Activated CD8-positive, alpha-beta memory T cell treated with anti-CD3 and anti-CD28 coated beads, Interleukin-2, amount 50 U/mL, for 48 hours (primary cell): ENCODE measurements at regions not wholly inside any gene's neighbourhood (a gene's known extent, or its start where the extent isn't known, plus 50 kb on each side); places are given as distances from the start of the nearest gene placed in this dataset.

Experiments
- DNase-seq: peaks from one replicate; pipeline ENCODE4 v3.0.0-alpha.2; 2020

DNA sequence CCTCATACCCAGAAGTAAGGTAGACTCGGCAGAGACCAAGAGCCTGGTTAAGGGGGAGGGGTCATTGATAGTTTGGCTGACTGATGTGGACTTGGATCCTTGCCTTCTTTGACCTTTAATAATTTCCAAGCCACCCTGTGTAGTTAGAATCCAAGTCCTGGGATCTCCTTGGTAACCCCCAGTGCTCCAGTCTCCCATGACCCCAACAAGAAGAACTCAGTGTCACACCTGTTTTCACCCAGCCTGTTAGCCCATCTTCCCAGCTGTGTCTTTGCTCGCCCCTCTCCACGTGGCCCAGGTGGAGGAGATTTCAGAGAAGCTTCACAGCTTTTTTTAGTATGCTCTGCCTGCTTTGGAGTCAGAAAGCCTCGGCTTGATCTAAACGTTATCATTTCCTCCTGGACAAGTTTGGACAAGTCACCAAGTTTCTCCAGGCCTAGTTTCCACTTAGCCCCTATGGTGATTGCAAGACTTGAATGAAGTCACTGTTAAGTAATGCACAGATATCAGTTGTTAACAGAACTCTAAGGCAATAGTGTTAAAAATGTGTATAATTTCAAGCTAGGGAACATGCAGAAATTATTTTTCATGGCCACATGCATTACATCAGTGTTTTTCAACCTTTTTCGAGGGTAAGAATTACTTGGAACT is 170.0 kb downstream of the TMEM38B start:
- no peak for DNase-seq

DNA sequence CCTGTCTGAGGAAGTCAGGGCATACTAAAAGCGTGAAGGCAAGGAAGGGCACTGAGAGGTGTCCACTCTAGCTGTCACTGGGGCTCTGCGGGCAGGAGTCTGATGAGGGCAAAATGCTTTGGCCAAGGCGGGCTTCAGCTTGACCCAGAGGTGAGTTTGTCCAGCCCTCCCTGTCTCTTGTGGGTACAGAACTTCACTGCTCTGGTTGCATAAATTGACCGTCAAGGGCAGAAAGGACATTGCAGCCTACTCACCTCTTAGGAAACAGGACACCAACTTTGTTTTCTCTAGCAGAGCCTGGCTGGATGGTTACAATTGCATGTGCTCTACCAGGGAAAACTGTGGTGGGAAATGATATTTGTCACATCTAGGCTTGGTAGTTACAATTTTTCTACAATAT is 170.9 kb downstream of the TMEM38B start:
- no peak for DNase-seq

DNA sequence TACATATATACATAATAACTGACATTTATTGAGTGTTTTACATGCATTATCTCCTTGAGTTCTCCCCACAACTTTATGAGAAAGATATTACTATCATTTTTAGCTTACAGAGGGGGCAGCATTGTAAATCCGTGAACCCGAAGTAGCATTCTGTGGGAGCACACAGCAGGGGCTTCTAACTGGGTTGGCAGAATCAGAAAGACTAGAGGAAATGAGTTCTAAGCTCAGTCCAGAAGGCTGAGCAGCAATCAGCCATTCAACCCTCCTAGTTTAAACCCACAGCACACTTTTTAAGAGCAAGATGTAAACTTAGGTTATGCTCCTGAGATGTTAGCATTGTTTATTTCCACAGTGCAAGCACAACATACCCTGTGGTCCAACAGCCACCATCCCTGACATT is 177.2 kb downstream of the TMEM38B start:
- DNase-seq = no peak

DNA sequence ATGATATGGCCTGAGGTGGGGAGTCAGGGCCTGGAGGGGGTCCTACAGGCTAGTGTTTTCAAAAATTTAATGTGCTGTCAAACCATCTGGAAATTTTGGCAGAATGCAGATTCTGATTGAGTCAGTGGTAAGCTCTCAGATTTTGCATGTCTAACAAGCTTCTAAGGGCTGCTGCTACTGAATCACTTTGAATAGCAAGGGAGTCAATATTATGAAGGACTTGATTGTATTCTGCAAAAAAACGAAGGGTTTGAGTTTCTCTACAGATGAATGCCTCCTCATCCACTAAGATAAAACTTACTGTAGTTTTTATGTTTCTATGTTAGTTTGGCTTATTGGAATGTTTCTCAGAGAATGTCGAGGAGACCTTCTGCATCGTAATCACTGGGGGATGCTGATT is 179.5 kb downstream of the TMEM38B start:
- DNase-seq = no peak

DNA sequence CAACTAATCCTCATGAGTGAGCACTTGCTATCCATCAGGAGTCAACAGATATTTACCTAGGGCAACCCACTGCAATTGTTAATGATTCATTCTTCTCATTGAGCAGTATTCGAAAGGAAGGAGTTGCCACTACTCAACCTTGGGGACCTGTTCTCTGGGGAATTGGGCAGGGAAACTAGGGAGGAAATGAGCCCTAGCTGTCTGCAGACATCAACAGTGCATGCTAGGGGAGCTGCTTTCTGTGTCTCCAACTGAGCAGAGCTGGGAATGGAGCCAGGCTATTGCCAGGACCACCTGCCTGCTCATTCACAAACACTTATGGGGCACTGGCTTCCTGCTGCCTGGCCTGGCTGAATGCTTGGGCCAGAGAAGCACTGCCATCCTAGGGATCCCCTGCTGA is 183.4 kb downstream of the TMEM38B start:
- no peak for DNase-seq

DNA sequence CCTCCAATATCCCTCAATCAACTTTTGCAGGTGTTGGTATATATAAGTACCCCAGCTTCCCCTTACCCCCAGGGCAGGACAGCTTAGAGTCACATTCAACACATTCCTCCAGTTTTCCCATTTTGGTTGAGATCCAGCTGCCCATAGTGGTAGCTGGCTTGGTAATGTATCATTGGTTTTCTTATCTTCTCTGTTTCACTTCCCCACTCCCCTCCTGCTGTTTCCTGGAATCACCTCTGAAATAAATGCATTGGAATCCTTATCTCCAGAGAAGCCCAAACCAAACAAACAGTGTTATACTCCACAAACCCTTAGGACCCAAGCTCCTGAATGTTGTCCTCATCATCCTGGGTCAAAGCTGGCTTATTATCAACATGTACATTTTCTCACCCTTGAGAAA is 184.8 kb downstream of the TMEM38B start:
- no peak for DNase-seq

DNA sequence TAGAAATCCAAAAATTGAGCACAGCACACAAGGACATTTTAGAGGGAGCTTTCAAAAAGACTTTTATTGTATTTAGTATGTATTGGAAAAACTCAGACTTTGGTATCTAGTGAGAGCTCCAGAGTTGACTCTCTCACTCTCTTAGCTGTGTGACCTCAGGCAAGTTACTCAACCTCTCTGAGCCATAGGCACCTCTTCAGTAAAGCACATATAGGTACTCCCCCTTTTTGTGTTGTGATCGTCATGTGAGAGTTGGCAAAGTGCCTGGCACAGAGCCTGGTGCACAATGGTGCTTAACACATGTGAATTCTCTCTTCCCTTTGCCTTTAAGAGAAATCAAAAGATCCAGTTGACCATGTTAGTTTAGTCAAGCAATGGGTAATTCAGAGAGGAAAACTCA is 186.2 kb downstream of the TMEM38B start:
- no peak for DNase-seq

DNA sequence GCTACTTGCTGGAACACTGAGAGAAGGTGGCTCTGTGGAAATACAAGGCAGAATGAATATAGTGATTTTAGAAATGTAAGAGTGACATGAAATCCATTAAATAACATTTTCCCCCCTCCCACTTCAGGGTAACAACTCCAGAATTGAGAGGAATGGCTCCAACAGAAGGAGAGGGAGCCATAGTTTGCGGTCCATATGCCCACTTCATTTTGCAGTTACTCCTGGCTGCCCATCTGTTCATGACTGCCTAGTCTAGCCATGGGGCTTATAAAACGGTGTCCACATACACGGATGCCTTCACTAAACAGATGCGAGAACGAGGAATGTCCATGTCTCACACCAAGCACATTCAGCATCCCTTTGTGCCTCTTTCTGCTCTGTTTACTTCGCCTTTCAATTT is 186.7 kb downstream of the TMEM38B start:
- DNase-seq = no peak

DNA sequence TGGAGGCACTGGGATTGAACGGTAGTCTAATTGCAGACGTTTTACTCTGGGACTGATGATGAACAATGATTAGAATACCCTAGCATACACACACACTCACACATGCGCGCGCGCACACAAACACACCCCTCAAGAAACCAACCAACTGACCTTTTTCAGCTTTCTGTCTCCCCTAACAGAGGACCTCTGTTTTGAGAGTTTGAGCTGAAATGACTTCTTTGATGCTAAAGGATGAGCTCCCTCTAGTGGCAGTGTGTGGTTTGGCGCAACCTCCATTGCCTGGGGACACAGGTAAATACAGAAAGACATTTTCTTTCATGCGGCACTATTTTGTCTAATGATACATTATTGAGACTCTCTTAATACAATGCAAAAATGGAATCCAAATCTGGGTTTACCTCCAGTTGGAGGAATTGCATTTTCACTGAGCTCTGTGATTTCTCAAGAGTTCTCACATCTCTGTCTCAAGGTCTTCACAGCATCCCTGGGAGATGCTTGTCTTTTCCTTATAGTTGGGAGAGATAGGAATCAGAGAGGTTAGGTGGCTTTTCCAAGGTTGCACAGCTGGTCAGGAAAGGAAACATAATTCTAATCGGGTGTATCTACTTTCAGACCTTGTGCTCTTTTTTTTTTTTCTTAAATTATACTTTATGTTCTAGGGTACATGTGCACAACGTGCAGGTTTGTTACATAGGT is 187.5 kb downstream of the TMEM38B start:
- peak; percentile 83 for DNase-seq

DNA sequence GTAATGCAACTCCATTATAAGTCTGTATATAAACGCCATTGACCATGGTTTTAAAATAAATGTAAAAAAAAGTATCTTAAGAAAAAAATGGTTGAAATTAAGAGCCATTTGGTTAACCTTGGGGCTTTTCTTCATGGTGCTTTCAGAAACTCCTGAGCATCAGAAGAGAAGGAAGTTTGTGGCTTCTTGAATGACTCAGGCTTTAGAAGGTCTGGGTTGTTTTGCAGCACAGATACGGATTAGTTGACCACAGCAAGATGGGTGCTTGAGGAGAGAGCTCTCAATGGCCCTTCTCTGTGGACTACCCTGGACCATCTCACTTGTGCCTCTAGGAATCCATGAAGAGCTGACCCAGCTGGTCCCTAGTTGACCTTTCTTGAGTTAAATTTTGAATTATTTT is 189.5 kb downstream of the TMEM38B start:
- DNase-seq = no peak

DNA sequence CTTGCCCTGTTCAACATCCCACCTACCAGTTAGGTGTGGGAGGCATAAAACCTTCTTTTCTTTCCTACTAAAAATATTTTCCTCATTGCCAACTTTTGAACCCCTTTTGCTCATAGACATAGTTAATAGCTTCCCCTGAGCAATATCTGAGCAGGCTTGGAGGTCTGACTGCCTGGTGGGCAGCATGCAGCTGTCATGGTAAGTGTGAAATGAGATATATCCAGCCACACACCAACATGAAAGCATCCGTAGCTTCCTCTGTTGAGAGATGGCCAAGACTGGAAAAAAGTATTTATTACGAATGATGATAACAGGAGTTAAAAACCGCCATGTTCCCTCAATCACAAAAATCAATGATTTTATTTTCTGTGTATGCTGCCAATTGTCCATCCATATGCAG is 190.1 kb downstream of the TMEM38B start:
- no peak for DNase-seq

DNA sequence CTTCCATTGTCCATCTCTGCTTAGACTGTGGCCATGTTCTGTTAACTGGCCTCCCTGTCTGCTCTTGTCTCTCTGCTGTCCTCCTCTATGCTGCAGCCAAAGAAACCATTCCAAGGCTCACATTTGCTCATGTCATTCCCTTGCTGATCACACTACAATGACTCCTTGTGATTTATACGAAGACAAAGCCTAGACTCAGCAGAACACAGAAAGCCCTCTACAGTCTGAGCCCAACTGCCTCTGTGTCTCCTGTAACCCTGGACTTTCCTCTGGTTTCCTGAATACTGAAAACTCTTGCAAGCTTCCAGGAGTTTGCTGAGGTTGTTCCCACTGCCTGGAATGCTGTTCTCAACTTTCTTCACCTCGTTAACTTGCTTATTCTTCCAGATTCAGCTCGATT is 191.8 kb downstream of the TMEM38B start:
- DNase-seq = no peak

DNA sequence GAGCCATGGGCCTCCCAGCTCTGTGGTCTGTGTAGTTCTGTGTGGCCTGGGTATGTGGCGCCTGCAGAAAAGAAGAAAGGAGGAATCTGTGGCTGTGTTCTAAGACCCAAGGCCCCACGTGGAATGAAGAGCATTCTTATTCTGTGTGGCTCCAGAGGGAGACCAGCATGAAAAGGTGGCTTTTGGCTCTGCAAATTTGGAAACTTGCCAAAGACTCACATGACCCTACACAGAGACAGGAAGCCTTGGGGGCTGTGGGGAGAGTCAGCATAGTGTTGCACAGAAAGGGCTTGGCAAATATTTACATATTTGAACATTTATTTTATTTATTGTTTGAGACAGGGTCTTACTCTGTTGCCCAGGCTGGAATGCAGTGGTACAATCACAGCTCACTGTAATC is 193.3 kb downstream of the TMEM38B start:
- DNase-seq = no peak

DNA sequence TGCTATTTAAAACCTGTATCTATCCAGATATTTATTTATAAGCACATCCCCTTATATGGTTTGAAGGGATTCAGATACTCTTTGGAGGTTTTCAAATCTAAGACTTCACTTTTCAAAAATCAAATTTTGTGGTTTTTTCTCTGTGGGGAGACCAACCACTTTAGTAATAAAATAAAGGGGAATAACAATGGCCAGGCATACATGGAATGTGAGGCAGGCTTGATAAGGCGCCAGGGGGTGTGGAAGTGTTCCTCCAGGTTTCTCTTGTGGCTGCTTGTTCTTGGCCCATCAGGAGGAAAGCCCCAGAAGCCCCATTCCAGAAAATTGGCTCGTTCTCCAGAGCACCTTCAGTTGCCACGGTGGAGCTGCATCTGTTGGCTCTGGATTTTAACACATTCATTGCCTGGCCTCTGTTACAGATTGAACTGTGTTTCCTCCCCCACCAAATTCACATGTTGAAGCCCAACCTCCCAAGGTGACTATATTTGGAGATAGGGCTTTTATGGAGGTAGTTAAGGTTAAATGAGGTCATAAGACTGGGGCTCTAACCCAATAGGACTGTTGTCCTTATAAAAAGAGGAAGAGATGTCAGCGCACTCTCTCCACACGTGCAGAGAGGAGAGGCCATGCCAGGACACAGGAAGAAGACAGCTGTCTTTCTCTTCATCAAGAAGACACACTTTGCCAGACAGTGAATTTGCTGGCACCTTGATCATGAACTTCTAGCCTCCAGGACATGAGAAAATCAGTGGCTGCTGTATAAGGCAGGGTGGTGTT is 195.9 kb downstream of the TMEM38B start:
- DNase-seq = no peak

DNA sequence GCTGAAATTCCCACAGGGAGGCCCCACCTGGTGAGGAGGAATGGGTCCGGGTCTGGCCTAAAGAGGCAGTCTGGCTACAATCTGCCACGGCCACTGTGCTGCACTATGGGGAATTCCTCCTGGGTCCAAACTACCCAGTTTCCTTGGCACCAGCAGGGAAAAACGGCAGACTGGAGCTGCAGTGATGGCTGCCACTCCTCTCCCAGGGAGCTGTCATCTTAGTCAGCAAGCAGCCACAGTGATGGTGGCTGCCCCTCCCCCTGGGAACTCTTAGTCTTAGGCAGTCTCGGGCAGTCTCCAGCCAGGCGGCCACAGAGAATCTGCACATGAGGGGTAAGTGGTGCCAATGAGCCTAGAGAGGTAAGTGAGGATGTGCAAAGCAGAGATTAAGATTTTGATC is 205.8 kb downstream of the TMEM38B start:
- DNase-seq = no peak

DNA sequence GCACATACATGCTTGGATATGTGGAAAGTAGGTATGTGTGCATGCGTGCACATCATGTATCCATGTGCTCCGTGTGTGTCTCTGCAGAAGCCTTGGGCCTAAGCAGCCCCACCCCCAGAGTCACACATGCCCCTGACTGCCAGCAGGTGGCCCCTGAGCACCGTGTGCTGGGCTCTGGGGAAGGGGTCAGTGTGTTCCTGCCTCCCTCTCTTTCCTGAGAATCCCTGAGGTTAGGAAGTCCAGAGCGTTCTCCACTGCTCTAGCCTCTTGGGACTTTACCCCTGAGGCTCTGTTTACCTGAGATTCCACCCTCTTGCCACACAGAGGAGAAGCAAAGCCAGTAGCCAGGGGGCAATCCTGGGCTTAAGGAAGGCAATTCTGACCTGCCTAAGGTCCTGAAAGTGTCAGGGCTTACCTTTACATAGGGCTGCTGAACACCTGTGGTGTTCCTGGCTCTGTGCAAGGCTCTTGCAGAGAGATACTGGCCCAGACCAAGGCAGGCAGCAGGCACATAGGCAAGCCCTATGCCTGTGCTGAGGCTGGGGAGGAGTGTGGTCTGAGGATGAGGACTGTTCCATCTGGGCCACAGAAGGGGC is 207.3 kb downstream of the TMEM38B start:
- DNase-seq = no peak

DNA sequence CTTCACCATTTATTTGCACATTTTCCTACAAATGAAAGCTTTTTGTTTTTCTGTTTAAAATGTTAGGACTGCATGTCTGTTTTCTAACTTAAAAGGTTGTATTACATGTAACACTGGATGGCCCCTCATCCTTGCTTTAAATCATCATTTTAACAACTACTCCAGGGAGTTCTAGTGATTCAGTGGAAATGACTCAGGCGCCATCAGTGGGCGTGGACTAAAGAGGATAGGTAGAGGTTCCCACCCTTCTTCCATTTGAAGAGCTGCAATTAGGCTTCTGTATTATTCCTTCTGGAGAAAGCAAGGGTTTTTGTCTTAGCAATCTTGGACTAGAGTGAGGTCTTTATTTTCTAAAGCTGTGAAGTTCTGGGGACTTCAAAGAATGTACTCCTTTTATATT is 213.7 kb downstream of the TMEM38B start:
- DNase-seq = no peak

DNA sequence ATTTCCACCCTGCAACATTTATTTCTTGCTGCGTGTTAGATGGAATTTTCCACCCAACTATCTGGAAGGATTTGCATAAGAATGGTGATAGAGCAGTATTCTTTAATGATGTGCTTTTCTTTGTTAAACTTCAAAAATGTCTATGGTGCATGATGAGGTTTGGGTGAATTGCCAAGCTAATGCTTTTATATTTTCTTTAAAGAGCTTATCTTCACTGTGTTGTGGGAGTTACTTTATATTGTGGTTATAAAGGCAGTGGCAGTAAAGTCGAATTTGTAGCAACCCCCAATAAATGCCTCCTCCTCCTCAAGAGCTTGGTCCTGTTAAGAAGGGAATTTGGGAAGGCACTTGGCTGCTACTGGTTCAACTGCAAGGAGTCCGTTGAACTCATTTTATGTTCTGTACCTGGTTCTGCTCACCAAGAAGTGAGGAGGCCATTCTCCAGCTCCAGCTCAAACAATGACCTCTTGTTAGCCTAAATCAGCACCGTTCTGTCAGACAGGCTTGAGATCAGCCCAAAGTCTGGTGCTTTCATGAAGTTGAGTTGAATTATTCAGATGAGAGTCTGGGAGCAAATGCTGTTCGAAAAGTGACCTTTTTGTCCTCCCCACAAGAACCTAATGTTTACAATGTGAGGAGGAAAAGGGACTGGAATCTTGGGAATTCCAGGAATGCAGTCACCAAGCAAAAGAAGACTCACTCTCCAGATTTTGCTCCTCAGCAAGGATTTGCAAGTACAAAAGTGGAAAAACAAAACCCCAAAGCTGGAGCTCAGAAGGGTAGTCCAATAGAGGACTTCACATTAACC is 217.0 kb downstream of the TMEM38B start:
- DNase-seq = no peak

DNA sequence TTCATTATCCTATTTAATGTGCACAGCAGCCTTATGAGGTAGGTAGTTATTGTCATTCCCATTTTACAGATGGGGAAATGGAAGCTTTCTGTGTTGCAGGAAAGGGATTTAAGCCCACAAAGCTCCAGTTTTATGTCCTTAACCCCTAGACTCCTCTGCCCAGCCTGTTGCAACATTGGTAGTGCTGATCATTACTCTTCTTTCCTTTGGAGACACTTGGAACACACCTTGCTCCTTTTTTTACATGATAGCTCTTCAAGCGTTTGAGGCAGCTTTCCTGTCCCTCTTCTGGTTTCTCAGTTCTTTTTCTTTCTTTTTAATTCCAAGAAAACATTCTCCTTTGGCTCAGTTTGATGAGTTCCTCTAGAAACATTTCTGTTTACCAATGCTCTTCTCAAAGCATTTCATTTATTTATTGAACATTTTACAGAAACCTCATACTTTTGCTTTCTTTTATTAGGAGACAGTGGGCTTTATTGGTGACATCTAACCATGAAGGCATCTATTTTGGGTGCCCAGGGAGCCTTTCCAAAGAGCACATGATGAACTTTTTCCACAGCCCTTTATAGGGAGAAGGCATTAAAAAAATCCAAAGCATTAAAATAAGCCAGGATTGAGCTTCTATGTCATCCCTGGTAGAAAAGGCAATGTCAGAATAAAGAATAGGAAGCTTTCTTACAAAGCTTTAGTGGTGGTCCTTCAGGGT is 218.0 kb downstream of the TMEM38B start:
- DNase-seq = no peak

DNA sequence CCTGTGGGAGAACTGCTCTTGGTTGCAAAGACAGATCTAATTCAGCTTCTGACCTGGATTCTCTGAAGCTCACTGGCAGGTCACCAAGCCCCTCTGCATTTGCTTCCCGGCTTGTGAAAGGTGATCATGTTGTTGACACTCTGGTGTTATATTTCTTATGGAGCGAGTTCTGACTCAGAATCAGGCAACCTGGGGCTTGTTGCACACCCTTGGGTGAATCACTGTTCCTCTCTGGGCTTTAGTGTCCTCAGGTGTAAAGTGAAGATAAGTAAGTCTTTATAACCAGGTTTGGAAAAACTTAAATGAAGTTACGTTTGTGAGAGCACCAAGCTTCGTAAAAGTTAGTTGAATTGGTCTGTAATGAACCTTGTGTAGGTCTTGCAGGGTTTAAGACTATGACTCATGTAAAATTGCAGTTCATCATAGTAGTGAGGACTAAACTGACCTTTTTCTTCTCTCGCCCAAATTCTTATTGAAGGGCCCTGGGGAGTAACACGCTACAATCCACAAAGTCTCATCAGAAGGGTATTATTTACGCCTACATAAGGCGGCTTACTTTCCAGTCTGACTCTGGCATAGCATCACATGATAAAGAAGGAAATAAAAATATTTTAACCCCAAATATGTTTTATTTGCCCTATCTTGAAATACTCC is 218.6 kb downstream of the TMEM38B start:
- DNase-seq = no peak

DNA sequence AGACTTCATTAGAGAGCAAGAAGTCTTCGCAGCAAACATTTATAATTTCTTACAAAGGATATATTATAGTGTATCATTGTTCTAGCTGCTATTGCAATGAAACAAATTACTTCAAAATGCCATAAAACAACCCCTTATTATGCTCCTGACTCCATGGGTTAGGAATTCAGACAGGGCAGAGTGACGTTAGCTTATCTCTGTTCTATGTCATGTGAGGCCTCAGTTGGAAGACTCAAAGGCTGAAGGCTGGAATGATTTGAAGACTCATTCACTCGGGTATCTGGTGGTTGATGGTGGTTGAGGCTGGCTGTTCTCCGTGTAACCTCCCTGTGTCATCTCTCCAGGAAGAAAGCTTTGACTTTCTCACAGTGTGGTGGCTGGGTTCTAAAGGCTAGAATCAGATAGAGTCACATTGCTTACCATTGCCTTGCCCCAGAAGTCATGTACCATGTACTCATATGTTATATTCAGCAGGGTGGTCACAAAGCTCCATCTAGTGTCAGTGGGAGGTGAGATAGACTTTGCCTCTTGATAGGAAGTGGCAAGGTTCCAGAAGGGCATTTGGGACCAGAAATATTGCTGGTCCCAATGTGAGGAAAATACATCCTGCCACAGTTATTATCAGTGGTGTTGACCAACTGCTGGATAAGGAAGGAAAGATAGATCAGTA is 226.9 kb downstream of the TMEM38B start:
- no peak for DNase-seq
